Left kidney (tissue), 1 donor: ENCODE measurements at regions not wholly inside any gene's neighbourhood (a gene's known extent, or its start where the extent isn't known, plus 50 kb on each side); places are given as distances from the start of the nearest gene placed in this dataset.
"Not testable (repeated sequence)": the region's sequence is repeated elsewhere in the genome, so short reads cannot be mapped to it uniquely, and the experiment has no call there.

Source experiments
- DNase-seq: peaks from one replicate; pipeline ENCODE4 v3.0.0-alpha.2; 2013

GRCh38 chr1:73056826-73057225, 774.5 kb upstream of the NEGR1 start:
- no peak for DNase-seq

DNA sequence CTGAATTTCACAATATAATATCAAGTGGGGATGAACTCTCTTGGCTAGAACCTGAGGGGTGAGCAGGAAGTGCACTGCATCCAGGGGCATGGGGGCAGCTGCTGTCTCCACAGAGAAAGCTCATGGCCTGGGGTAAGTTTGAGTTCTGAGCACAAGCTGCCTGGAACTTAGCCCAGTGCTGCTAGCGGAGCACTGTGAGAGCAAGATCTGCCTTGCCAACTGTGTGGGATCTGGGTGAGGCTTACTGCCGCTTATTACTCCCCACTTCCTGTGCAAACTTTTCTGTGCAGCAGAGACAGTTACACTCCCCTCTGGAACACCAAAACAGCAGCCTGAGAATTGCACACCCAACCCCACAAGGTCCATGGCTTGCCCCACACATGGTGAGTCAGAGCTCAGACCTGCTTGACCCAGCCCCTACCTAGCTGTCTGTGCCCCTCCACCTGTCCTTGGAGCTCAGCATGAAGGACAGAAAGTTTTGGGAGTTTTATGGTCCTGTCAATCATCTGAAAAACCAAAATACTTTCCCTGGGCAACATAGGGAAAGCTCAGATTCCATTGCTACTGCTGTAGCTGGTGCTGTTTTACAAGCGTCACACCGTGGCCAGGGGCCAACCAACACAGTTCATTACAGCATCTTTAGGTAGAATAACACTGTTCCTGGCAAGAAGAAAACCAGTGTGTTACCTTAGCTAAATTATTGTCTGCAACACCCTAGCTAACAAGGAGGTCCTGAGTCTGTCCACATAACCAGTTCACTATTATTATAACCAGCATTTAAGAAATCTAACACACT, 762.1 kb upstream of the NEGR1 start:
- no peak for DNase-seq

GRCh38 chr1:73042403-73042802, 760.1 kb upstream of the NEGR1 start:
- no peak for DNase-seq

DNA sequence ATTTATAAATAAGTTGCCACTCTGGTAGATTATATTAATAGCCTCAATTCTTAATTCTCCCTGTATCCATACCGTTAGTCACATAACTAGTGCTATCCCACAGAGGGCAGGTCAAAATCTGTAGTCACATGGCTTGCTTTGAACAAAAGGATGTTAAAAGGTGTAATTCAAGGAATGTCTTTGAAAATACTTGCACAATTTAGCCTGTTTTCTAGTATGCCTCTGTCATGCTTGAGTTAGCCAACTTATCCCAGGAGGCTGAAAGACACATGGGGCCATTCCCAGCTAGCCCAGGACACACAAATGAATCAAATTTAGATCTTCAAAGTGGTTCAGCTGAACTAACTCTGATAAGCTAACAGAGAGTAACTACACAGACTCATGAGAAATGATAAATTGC, 758.5 kb upstream of the NEGR1 start:
- DNase-seq = no peak

- no peak for DNase-seq
These were observed 751.9 kb upstream of the NEGR1 start for GRCh38 chr1:73034271-73034670.

GRCh38 chr1:73033640-73034039, 751.3 kb upstream of the NEGR1 start:
- no peak for DNase-seq

GRCh38 chr1:73029571-73029970, 747.2 kb upstream of the NEGR1 start:
- DNase-seq = no peak

GRCh38 chr1:73026114-73026513, 743.8 kb upstream of the NEGR1 start:
- no peak for DNase-seq

DNA sequence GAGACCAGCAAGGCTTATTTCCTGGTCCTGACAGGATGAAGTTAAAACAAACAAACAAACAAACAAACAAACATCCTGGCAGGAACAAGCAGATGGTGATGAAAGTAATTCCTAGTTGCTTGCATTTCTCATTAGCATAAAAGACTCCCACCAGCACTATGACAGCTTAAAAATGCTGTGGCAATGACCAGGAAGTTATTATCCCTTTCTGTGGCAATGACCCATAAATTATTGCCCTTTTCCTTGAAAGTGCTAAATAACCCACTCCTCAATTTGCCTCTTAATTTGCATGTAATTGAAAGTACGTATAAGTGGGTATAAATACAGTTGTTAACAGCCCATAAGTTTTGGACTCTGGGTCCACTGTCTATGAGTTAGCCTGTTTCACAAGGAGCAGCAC, 727.6 kb upstream of the NEGR1 start:
- DNase-seq = no peak

GRCh38 chr1:73009311-73009710, 727.0 kb upstream of the NEGR1 start:
- no peak for DNase-seq

- DNase-seq = no peak
These were observed 715.3 kb upstream of the NEGR1 start for GRCh38 chr1:72997624-72998023.

DNA sequence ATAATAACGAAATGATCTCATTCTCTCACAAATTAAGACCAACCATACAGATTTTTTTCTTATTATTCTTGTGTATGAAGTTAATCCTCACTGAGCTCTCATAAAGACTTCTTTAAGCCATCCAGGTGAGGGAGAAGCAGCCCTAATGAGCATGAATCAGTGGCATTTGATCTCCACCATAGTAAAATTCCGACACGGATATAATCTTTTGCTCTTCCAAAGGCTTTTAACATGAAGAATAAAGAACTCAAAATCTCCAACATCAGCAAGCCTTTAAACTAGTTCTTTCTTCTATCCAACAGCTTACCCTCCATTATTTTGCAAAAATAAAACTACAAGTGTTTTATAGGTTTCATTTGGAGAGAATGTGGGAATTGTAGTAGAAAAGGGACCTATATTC, 714.7 kb upstream of the NEGR1 start:
- DNase-seq = no peak

- not testable (repeated sequence) for DNase-seq
These were observed 705.5 kb upstream of the NEGR1 start for GRCh38 chr1:72987871-72988270.

GRCh38 chr1:72986591-72987290, 704.4 kb upstream of the NEGR1 start:
- no peak for DNase-seq

GRCh38 chr1:72985024-72985423, 702.7 kb upstream of the NEGR1 start:
- not testable (repeated sequence) for DNase-seq

- not testable (repeated sequence) for DNase-seq
These were observed 700.7 kb upstream of the NEGR1 start for GRCh38 chr1:72983011-72983410.

- no peak for DNase-seq
These were observed 687.1 kb upstream of the NEGR1 start for GRCh38 chr1:72969461-72969860.

GRCh38 chr1:72954943-72955342, 672.6 kb upstream of the NEGR1 start:
- no peak for DNase-seq

DNA sequence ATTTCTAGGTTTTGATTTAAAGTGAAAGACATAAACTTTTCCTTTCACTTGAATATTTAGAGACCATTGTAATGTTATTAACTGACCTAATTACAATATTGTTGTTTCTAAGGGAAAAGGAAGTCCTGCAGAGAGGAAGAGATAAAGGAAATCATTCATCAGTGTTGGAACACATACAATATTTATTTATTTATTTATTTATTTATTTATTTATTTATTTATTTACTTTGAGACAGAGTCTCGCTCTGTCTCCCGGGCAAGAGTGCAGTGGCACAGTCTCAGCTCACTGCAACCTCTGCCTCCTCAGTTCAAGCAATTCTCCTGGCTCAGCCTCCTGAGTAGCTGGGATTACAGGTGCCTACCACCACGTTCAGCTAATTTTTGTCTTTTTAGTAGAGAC, 668.6 kb upstream of the NEGR1 start:
- DNase-seq = not testable (repeated sequence)

- no peak for DNase-seq
These were observed 664.7 kb upstream of the NEGR1 start for GRCh38 chr1:72946903-72947499.

DNA sequence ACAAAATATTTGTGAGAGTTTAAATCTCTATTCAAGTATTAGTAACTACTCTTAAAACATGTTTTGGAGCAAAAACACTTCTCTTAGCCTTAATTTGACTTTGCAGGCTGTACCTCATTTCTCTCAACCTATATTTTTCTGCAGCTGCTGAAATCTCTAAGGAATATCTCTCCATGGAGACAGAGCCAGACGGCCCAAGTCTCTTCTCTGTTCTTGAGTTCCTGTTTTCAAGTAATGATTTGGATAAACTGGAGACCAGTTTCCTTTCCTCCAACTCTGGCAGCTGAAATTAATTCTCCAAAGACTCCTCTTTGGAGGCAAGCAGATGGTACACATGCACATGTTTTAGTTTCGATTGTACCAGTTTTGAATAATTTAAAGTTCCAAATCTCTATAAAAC, 659.7 kb upstream of the NEGR1 start:
- no peak for DNase-seq

DNA sequence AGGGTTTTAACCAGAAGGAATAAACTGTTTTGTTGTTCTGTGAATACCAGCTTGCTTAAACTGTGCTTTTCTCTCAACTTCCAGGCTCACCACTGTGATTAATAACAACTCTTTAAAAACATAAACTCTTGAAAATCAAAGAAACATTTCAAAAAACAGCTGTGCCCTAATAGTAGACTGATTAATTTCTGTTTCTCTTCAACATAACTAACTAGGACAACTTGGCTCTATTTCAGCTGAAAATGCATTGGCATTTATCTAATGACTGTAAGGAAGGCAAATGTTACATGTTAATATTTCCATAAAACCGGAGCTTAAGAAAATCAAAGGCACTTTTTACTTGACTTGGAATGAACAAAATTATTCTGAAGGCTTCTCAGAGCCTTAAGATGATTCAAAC, 656.1 kb upstream of the NEGR1 start:
- no peak for DNase-seq

DNA sequence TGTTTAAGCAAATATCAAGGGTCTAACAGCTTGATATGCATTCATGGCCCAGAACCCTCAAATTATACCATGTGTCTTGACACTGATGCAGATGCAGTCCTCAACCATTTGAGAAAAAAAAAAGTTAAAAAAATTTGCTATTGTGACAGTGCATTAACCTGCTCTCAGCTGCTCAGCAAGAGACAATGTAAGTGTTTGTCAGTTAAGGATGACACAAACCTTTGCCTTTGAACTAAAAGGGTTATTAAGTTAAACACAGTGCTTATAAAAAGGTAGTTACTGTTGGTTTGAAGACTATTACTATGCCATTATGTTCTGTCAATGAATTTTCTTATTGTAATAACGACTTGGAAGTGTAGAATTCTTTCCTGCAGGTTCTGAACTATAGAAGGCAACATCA, 655.6 kb upstream of the NEGR1 start:
- DNase-seq = no peak
